ENCODE measurements at regions not wholly inside any gene's neighbourhood (a gene's known extent, or its start where the extent isn't known, plus 50 kb on each side); places are given as distances from the start of the nearest gene placed in this dataset.

DNA sequence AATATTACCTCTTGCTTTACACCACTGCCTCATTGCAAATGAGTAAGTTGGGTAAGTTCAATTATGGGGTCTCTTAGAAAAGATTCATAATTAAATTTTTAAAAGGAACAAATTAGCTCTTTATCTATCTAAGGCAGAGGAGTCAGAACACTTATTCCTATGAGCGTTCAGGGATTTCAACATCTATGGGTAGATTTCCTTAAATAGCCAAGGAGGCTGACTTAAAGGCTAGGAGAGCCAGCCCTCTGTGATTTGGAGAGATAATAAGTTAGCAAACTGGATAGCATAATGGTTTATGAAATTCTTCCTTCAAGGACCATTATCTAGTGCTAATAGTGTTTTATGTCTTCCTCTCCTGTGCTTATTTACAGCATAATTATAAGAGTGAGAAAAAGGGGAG, 387.7 kb downstream of the STK39 start:
- no peaks in the 10 kb centered on the region for H3K4me1 ChIP-seq
- intact Hi-C loops (cut with DNase I; ENCODE audit: low total_unique reads) (no loop called here), in situ Hi-C loops (cut with MboI; ENCODE audit: low pct_ligation_motif_present in 1 of 4, low pct_unique_long_range_greater_than_20kb in 1 of 4, low sequenced_read_pairs in 3 of 4) (no loop called here)
- 76 to 84% methylated on average over 1 of the region's 1 CpG for WGBS, 2 donors (ENCODE audit: low coverage in 1 of 2)
- H3K4me3 ChIP-seq, result no peak overlapping the region
- H3K27me3 ChIP-seq, result no peaks in the 10 kb centered on the region
- no peak overlapping the region for H3K27ac ChIP-seq
- H3K9me3 ChIP-seq, result no peaks in the 10 kb centered on the region
- TF ChIP-seq EP300 (IDR thresholded peaks at IDR 0.05; ENCODE audit: low read depth) (no peak), POLR2A (IDR thresholded peaks at IDR 0.05) (no peak), POLR2AphosphoS5 (IDR thresholded peaks at IDR 0.05) (no peak)
- TF ChIP-seq, protein P1, sequence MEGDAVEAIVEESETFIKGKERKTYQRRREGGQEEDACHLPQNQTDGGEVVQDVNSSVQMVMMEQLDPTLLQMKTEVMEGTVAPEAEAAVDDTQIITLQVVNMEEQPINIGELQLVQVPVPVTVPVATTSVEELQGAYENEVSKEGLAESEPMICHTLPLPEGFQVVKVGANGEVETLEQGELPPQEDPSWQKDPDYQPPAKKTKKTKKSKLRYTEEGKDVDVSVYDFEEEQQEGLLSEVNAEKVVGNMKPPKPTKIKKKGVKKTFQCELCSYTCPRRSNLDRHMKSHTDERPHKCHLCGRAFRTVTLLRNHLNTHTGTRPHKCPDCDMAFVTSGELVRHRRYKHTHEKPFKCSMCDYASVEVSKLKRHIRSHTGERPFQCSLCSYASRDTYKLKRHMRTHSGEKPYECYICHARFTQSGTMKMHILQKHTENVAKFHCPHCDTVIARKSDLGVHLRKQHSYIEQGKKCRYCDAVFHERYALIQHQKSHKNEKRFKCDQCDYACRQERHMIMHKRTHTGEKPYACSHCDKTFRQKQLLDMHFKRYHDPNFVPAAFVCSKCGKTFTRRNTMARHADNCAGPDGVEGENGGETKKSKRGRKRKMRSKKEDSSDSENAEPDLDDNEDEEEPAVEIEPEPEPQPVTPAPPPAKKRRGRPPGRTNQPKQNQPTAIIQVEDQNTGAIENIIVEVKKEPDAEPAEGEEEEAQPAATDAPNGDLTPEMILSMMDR (IDR thresholded peaks at IDR 0.05), result no peak
- no peak for DNase-seq
- no peaks in the 10 kb centered on the region for H3K36me3 ChIP-seq

DNA sequence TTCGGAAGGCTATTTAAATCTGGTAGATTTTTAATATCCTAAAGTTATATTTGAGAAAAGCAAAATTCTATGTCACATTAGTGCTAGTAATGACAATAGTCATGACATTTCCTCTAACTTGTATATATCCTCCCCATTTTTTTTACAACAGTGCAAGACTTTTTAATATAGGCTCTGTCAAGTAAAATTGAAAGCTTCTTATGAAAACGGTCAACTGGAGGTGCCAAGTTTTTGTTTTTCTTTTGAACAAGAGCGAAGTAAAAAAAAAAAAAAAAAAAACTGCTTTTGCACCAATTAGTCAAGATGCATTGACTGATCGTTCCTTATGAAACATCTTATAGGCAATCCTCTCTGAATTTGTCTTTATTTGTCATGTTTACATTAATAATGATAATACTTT, 389.3 kb downstream of the STK39 start:
- TF ChIP-seq EP300 (IDR thresholded peaks at IDR 0.05; ENCODE audit: low read depth) (no peak), POLR2A (IDR thresholded peaks at IDR 0.05) (no peak), POLR2AphosphoS5 (IDR thresholded peaks at IDR 0.05) (no peak)
- TF ChIP-seq, protein P1 (IDR thresholded peaks at IDR 0.05), result no peak
- Histone ChIP-seq H3K36me3 (no peaks in the 10 kb centered on the region), H3K4me1 (no peaks in the 10 kb centered on the region), H3K27ac (no peak overlapping the region), H3K4me3 (no peak overlapping the region), H3K27me3 (no peaks in the 10 kb centered on the region), H3K9me3 (no peaks in the 10 kb centered on the region)
- in situ Hi-C loops (cut with MboI; ENCODE audit: low pct_ligation_motif_present in 1 of 4, low pct_unique_long_range_greater_than_20kb in 1 of 4, low sequenced_read_pairs in 3 of 4), result no loop called here
- WGBS, 2 donors (ENCODE audit: low coverage in 1 of 2), result 74 to 87% methylated on average over 4 of the region's 4 CpGs
- no peak for DNase-seq
- intact Hi-C loops (cut with DNase I; ENCODE audit: low total_unique reads), result no loop called here

DNA sequence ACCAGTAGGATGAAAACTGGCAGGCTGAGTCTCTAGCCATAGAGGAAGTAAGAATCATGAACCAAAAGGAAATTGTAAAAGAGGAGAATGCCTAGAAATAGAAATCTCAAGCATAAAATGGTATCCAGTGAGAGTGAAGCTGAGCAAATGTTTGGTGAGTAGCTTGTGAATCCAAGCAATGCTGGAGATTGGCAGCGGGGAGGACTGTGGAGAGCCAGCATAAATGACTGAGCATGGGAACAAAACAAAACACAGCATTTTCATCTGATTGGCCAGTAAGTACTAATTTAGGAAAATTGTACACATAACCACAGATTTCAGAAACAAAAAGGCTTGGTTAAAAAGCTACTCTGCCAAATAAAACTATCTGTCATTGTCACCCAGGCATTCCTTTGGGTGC, 390.0 kb downstream of the STK39 start:
- in situ Hi-C loops (cut with MboI; ENCODE audit: low pct_ligation_motif_present in 1 of 4, low pct_unique_long_range_greater_than_20kb in 1 of 4, low sequenced_read_pairs in 3 of 4) (no loop called here), intact Hi-C loops (cut with DNase I; ENCODE audit: low total_unique reads) (no loop called here)
- no peaks in the 10 kb centered on the region for H3K9me3 ChIP-seq
- H3K27me3 ChIP-seq, result no peaks in the 10 kb centered on the region
- no peaks in the 10 kb centered on the region for H3K4me1 ChIP-seq
- H3K36me3 ChIP-seq, result no peaks in the 10 kb centered on the region
- no peak overlapping the region for H3K27ac ChIP-seq
- no peak overlapping the region for H3K4me3 ChIP-seq
- TF ChIP-seq POLR2AphosphoS5 (IDR thresholded peaks at IDR 0.05) (no peak), POLR2A (IDR thresholded peaks at IDR 0.05) (no peak), EP300 (IDR thresholded peaks at IDR 0.05; ENCODE audit: low read depth) (no peak)
- TF ChIP-seq, protein P1 (IDR thresholded peaks at IDR 0.05), result no peak
- DNase-seq, result no peak
- WGBS, 2 donors (ENCODE audit: low coverage in 1 of 2), result 85 to 88% methylated on average over 1 of the region's 1 CpG

DNA sequence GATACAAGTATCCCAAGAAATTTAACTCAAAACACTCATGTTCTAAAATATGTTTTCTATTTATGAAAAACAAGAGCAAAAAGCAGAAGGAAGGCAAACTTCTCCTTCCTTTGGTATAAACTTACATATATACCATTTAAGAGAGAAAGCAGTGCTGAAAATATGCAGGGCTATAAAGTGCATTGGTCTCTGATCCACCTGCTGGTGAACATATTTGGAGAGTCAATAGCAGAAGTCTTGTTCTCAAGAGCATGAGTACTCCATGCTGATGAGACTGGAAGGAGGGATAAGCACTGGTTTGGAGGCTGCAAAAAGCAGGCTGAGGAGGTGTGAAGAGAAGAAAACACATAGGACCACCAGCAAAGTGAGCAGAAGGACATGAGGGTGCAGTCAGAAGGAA, 391.2 kb downstream of the STK39 start:
- Histone ChIP-seq H3K4me1 (no peaks in the 10 kb centered on the region), H3K4me3 (no peak overlapping the region), H3K36me3 (no peaks in the 10 kb centered on the region), H3K27ac (no peak overlapping the region), H3K27me3 (no peaks in the 10 kb centered on the region), H3K9me3 (no peaks in the 10 kb centered on the region)
- no peak for TF ChIP-seq POLR2AphosphoS5 (IDR thresholded peaks at IDR 0.05)
- no peak for TF ChIP-seq EP300 (IDR thresholded peaks at IDR 0.05; ENCODE audit: low read depth)
- no peak for TF ChIP-seq POLR2A (IDR thresholded peaks at IDR 0.05)
- in situ Hi-C loops (cut with MboI; ENCODE audit: low pct_ligation_motif_present in 1 of 4, low pct_unique_long_range_greater_than_20kb in 1 of 4, low sequenced_read_pairs in 3 of 4) (no loop called here), intact Hi-C loops (cut with DNase I; ENCODE audit: low total_unique reads) (no loop called here)
- DNase-seq, result no peak

DNA sequence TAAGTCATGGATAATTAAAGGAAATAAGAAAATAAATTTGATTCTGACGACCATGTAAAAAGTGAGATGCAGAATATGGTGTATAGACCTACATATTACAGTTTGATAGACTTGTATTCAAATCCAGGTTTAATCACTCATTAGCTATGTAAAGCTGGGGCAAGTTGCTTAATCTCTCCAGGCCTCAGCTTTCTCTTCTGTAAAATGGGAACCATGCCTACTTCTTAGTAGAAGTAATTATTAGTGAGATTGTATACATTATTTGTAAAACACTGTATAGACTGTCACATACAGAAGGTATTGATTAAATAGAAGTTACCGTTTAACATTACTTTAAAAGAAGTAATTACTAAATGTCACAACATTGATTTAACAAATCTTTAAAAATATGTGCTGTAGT, 392.2 kb downstream of the STK39 start:
- no peak for DNase-seq
- in situ Hi-C loops (cut with MboI; ENCODE audit: low pct_ligation_motif_present in 1 of 4, low pct_unique_long_range_greater_than_20kb in 1 of 4, low sequenced_read_pairs in 3 of 4), result no loop called here
- Histone ChIP-seq H3K9me3 (no peaks in the 10 kb centered on the region), H3K36me3 (no peaks in the 10 kb centered on the region), H3K27me3 (no peaks in the 10 kb centered on the region), H3K4me1 (no peaks in the 10 kb centered on the region), H3K4me3 (no peak overlapping the region), H3K27ac (no peak overlapping the region)
- intact Hi-C loops (cut with DNase I; ENCODE audit: low total_unique reads), result no loop called here
- TF ChIP-seq POLR2AphosphoS5 (IDR thresholded peaks at IDR 0.05) (no peak), POLR2A (IDR thresholded peaks at IDR 0.05) (no peak), EP300 (IDR thresholded peaks at IDR 0.05; ENCODE audit: low read depth) (no peak)
- TF ChIP-seq, protein P1 (IDR thresholded peaks at IDR 0.05), result no peak
- WGBS, 2 donors (ENCODE audit: low coverage in 1 of 2), result 85 to 100% methylated on average over 2 of the region's 2 CpGs

Measured in transverse colon (tissue), 4 donors.